H9 (cell line): ENCODE measurements at regions not wholly inside any gene's neighbourhood (a gene's known extent, or its start where the extent isn't known, plus 50 kb on each side); places are given as distances from the start of the nearest gene placed in this dataset.

Source experiments
- DNase-seq: peaks from one replicate; pipeline ENCODE4 v3.0.0-alpha.2; 2017
- H2AFZ ChIP-seq: one replicate; pipeline ENCODE4 v1.6.1; 2013; ENCODE audit warnings: mild to moderate bottlenecking, low read length, control low read depth, moderate library complexity
- H2AK5ac ChIP-seq: 2 replicates; pipeline ENCODE4 v1.6.1; 2013; ENCODE audit warnings: low read length, control low read depth, mixed read lengths; ENCODE audit not compliant: insufficient read length
- H2BK120ac ChIP-seq: one replicate; pipeline ENCODE4 v1.6.1; 2013; ENCODE audit warnings: low read depth, mild to moderate bottlenecking, low read length, control low read depth, inconsistent platforms; ENCODE audit not compliant: poor library complexity, severe bottlenecking
- H2BK12ac ChIP-seq: 2 replicates; pipeline ENCODE4 v1.6.1; 2013; ENCODE audit warnings: low read length, control low read depth, mixed read lengths, low read depth; ENCODE audit not compliant: insufficient read length
- H2BK15ac ChIP-seq: 2 replicates; pipeline ENCODE4 v1.6.1; 2013; ENCODE audit warnings: low read depth, low read length, control low read depth
- H2BK20ac ChIP-seq: one replicate; pipeline ENCODE4 v1.6.1; 2013; ENCODE audit warnings: low read depth, mild to moderate bottlenecking, low read length, control low read depth, inconsistent platforms; ENCODE audit not compliant: poor library complexity, severe bottlenecking
- H2BK5ac ChIP-seq: 2 replicates; pipeline ENCODE4 v1.6.1; 2013; ENCODE audit warnings: low read length, control low read depth, mixed read lengths; ENCODE audit not compliant: insufficient read length
- H3K14ac ChIP-seq: 2 replicates; pipeline ENCODE4 v1.6.1; 2013; ENCODE audit warnings: low read length, control low read depth; ENCODE audit not compliant: insufficient read depth
- H3K18ac ChIP-seq: 2 replicates; pipeline ENCODE4 v1.6.1; 2013; ENCODE audit warnings: low read depth, mild to moderate bottlenecking, mixed read lengths, low read length, control low read depth; ENCODE audit not compliant: insufficient read length
- H3K23ac ChIP-seq: 2 replicates; pipeline ENCODE4 v1.6.1; 2013; ENCODE audit warnings: low read length, control low read depth, mixed read lengths, low read depth; ENCODE audit not compliant: insufficient read length
- H3K23me2 ChIP-seq: 2 replicates; pipeline ENCODE4 v1.6.1; 2013; ENCODE audit warnings: low read depth, mild to moderate bottlenecking, mixed read lengths, low read length, control low read depth; ENCODE audit not compliant: insufficient read length, poor library complexity, severe bottlenecking
- H3K27ac ChIP-seq: 2 replicates; pipeline ENCODE4 v1.5.1; 2013; ENCODE audit warnings: low read length, control low read depth, mixed read lengths, low read depth; ENCODE audit not compliant: insufficient read length
- H3K27me3 ChIP-seq: 2 replicates; pipeline ENCODE4 v1.6.1; 2013; ENCODE audit warnings: low read length, control low read depth, inconsistent platforms; ENCODE audit not compliant: insufficient read depth
- H3K4ac ChIP-seq: 2 replicates; pipeline ENCODE4 v1.6.1; 2013; ENCODE audit warnings: low read depth, mild to moderate bottlenecking, control low read depth, inconsistent platforms, low read length, moderate library complexity
- H3K4me1 ChIP-seq: 2 replicates; pipeline ENCODE4 v1.6.1; 2013; ENCODE audit warnings: low read length, control low read depth, inconsistent platforms; ENCODE audit not compliant: insufficient read depth
- H3K4me2 ChIP-seq: 2 replicates; pipeline ENCODE4 v1.6.1; 2013; ENCODE audit warnings: low read length, control low read depth, mixed read lengths; ENCODE audit not compliant: insufficient read length, insufficient read depth
- H3K56ac ChIP-seq: 2 replicates; pipeline ENCODE4 v1.6.1; 2013; ENCODE audit warnings: low read depth, mild to moderate bottlenecking, mixed read lengths, low read length, control low read depth; ENCODE audit not compliant: insufficient read length
- H3K79me1 ChIP-seq: 2 replicates; pipeline ENCODE4 v1.6.1; 2013; ENCODE audit warnings: low read depth, mild to moderate bottlenecking, moderate library complexity, low read length, control low read depth, inconsistent platforms; ENCODE audit not compliant: insufficient read depth, poor library complexity, severe bottlenecking
- H3K79me2 ChIP-seq: 2 replicates; pipeline ENCODE4 v1.6.1; 2013; ENCODE audit warnings: low read length, control low read depth, inconsistent platforms; ENCODE audit not compliant: insufficient read depth
- H3K9ac ChIP-seq: 2 replicates; pipeline ENCODE4 v1.6.1; 2013; ENCODE audit warnings: low read length, control low read depth, mixed read lengths; ENCODE audit not compliant: insufficient read length; ENCODE audit errors: extremely low read depth
- H3K9me3 ChIP-seq: one replicate; pipeline ENCODE4 v1.6.1; 2013; ENCODE audit warnings: low read depth, low read length, inconsistent platforms; ENCODE audit not compliant: control insufficient read depth
- H3T11ph ChIP-seq: one replicate; pipeline ENCODE4 v1.6.1; 2013; ENCODE audit warnings: mild to moderate bottlenecking, low read length, control low read depth, inconsistent platforms
- H4K20me1 ChIP-seq: one replicate; pipeline ENCODE4 v1.6.1; 2013; ENCODE audit not compliant: control insufficient read depth, insufficient read length, insufficient read depth
- H4K5ac ChIP-seq: 2 replicates; pipeline ENCODE4 v1.6.1; 2013; ENCODE audit warnings: low read depth, mild to moderate bottlenecking, mixed read lengths, low read length, control low read depth; ENCODE audit not compliant: insufficient read length
- H4K8ac ChIP-seq: replicated peaks from 2 replicates; pipeline ENCODE4 v1.6.1; 2013; ENCODE audit warnings: low read length, control low read depth, mixed read lengths, low read depth; ENCODE audit not compliant: insufficient read length
- H4K91ac ChIP-seq: 2 replicates; pipeline ENCODE4 v1.6.1; 2013; ENCODE audit warnings: low read depth, mild to moderate bottlenecking, moderate library complexity, mixed read lengths, low read length, control low read depth; ENCODE audit not compliant: insufficient read length
- H3K27ac Mint-ChIP-seq, 3 experiments: 2 replicates in 2 of 3; 3 replicates in 1 of 3; pipeline ENCODE4 v1.8.0; 2020 to 2021; ENCODE audit warnings: mixed read lengths in 3 of 3, mild to moderate bottlenecking in 1 of 3, moderate library complexity in 1 of 3
- H3K27me3 Mint-ChIP-seq: 2 replicates; pipeline ENCODE4 v1.8.0; 2021; ENCODE audit warnings: low read depth, mild to moderate bottlenecking, moderate library complexity, mixed read lengths
- H3K36me3 Mint-ChIP-seq, 3 experiments: 2 replicates in 2 of 3; 3 replicates in 1 of 3; pipeline ENCODE4 v1.8.0; 2020 to 2021; ENCODE audit warnings: low read depth in 3 of 3, mixed read lengths in 3 of 3; ENCODE audit not compliant: insufficient read depth in 1 of 3
- H3K4me1 Mint-ChIP-seq, 2 experiments: 2 replicates each; pipeline ENCODE4 v1.8.0; 2020; ENCODE audit warnings: mixed read lengths in 2 of 2
- H3K4me3 Mint-ChIP-seq, 2 experiments: 2 replicates in 1 of 2; 3 replicates in 1 of 2; pipeline ENCODE4 v1.8.0; 2020 to 2021; ENCODE audit warnings: mild to moderate bottlenecking in 2 of 2, mixed read lengths in 2 of 2, moderate library complexity in 1 of 2
- H3K9me3 Mint-ChIP-seq, 2 experiments: 2 replicates in 1 of 2; 3 replicates in 1 of 2; pipeline ENCODE4 v1.8.0; 2020; ENCODE audit warnings: mild to moderate bottlenecking in 2 of 2, mixed read lengths in 2 of 2, moderate library complexity in 1 of 2
- CTCF ChIP-seq: fragments of 200-600 bp; sonication (generic); conservative IDR thresholded peaks from 3 replicates; pipeline ENCODE4 v1.8.0; 2021; ENCODE audit warnings: antibody characterized with exemption, mild to moderate bottlenecking
- WGBS: extraction: QIAGEN DNeasy Blood & Tissue Kit; methylation state at CpG from one replicate; pipeline ENCODE4 v1.1.7; 2013; ENCODE audit warnings: missing lambda C conversion rate, low lambda C conversion rate, mixed read lengths; ENCODE audit not compliant: insufficient read length; ENCODE audit errors: extremely low coverage; 5-methylcytosine and 5-hydroxymethylcytosine counted together

- Histone ChIP-seq H2BK5ac (no peak overlapping the region), H4K8ac (no peak overlapping the region), H3K9me3 (no peaks in the 10 kb centered on the region), H2BK15ac (no peak overlapping the region), H3K4ac (no peak overlapping the region), H3K18ac (no peak overlapping the region), H3K56ac (no peak overlapping the region), H2BK12ac (no peak overlapping the region), H3K27me3 (no peaks in the 10 kb centered on the region), H3T11ph (no peak overlapping the region), H3K4me1 (no peaks in the 10 kb centered on the region), H2AK5ac (no peak overlapping the region), H3K9ac (no peak overlapping the region), H3K79me2 (no peaks in the 10 kb centered on the region), H2AFZ (no peak overlapping the region), H3K23ac (no peak overlapping the region), H3K27ac (no peak overlapping the region), H3K4me2 (no peak overlapping the region), H3K14ac (no peak overlapping the region), H2BK120ac (no peak overlapping the region), H2BK20ac (no peak overlapping the region), H4K20me1 (no peaks in the 10 kb centered on the region), H3K79me1 (no peaks in the 10 kb centered on the region), H4K5ac (no peak overlapping the region), H3K23me2 (no peaks in the 10 kb centered on the region), H4K91ac (no peak overlapping the region)
- peaks cover 9% of the 10 kb centered on the region for H3K27me3 Mint-ChIP-seq
- no peak overlapping the region for H3K4me3 Mint-ChIP-seq
- H3K4me1 Mint-ChIP-seq, result peaks cover 2 to 6% of the 10 kb centered on the region in 2 experiments
- no peak for TF ChIP-seq CTCF
- DNase-seq, result no peak
- WGBS, result no CpG with 5 or more reads among the region's 1 CpG
- peaks cover 3 to 6% of the 10 kb centered on the region in 2 experiments; a peak in 4 of 5 replicates for H3K9me3 Mint-ChIP-seq
- peaks cover 0 to 4% (median 0%) of the 10 kb centered on the region in 3 experiments; a peak in 2 of 7 replicates for H3K36me3 Mint-ChIP-seq
- H3K27ac Mint-ChIP-seq, result no peak overlapping the region
Observed at GRCh38 chr5:2691530-2691929, 59.9 kb downstream of the IRX2 start.
